Esophagus mucosa (tissue), 1 donor: ENCODE measurements at regions not wholly inside any gene's neighbourhood (a gene's known extent, or its start where the extent isn't known, plus 50 kb on each side); places are given as distances from the start of the nearest gene placed in this dataset.
A peak's percentile ranks its signal among the peaks of the same experiment; 100 is the strongest.

Experiments used
- ATAC-seq: fragments of 200-7000 bp; cut with Tn5 transposase; one replicate; pipeline ENCODE4 v1.9.1; 2020
- donor health status: DM: yes; HTN: yes; CAD: no.

- ATAC-seq: no peak
Measured at GRCh38 chr1:194297094-194297493, 1110.7 kb upstream of the B3GALT2 start.

GRCh38 chr1:194296201-194296600, 1109.8 kb upstream of the B3GALT2 start:
- no peak for ATAC-seq

- peak; percentile 78 for ATAC-seq
Measured at GRCh38 chr1:194295685-194296084, 1109.3 kb upstream of the B3GALT2 start.

DNA sequence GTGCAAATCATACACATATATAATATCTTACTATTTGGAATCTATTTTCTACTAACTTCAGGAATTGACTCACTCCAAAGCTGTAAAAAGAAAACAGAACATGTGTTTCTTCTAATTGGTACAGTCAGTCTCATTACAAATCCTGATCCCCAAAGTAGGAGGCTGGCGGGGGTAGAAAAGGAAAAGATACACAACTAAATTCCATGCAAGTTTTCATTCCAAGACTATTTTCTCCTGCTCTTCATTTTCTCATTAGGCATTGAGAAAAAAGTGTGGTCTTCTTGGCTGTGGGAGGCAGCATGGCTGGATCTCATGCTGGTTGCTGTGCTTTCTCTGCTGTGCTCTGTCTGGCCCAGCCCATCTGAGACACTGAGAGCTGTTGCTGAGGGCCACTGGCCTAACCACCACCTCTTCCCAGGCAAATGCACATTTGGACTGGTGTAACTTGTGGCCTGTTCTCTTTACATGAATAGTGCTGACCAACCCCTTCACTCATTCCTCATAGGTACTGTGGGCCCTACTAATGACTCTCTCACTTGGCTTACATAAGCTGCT, 1107.5 kb upstream of the B3GALT2 start:
- no peak for ATAC-seq

- no peak for ATAC-seq
Measured at GRCh38 chr1:194292966-194293365, 1106.6 kb upstream of the B3GALT2 start.

- ATAC-seq: peak; percentile 46
Measured at GRCh38 chr1:194289569-194290266, 1103.3 kb upstream of the B3GALT2 start.

GRCh38 chr1:194288238-194288637, 1101.8 kb upstream of the B3GALT2 start:
- no peak for ATAC-seq

- no peak for ATAC-seq
Measured at GRCh38 chr1:194281376-194281775, 1095.0 kb upstream of the B3GALT2 start.

DNA sequence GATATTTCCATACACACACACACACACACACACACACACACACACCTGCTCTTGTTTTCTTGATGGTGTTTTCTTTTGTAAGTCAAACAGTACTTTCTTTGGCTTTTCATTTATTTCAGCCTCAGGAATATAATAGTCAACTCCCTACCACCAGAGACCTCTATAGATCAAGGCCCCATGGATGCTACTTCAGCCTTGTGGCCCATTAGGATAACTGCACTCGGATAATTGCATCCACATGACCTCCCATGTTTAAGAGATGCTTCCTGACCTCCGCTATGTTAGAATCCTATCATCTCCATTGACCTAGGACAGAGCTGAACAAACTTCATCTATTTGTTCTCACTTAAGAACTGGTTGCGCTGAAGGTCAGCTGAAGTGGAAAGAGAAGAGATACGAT, 1094.0 kb upstream of the B3GALT2 start:
- ATAC-seq: no peak

GRCh38 chr1:194279975-194280374, 1093.6 kb upstream of the B3GALT2 start:
- no peak for ATAC-seq

- no peak for ATAC-seq
Measured at GRCh38 chr1:194277927-194278326, 1091.5 kb upstream of the B3GALT2 start.

DNA sequence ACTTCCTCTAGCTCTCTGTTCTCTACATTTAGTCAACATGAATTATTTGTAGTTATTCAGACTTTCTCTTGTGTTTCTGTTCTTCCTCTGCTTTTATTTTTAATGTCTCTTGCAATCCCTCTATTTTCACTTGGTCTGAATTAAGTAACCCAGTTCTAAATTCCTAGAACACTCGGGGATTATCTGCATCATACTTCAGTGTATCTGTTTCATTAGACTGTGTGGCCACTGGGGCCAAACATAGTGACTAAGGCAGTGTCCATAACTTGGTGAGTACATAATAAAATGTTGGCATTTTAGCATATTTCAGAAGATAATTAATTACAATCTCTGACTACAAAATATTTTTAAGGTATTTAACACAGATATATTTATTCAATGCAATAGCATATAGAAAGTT, 1087.2 kb upstream of the B3GALT2 start:
- ATAC-seq: no peak

DNA sequence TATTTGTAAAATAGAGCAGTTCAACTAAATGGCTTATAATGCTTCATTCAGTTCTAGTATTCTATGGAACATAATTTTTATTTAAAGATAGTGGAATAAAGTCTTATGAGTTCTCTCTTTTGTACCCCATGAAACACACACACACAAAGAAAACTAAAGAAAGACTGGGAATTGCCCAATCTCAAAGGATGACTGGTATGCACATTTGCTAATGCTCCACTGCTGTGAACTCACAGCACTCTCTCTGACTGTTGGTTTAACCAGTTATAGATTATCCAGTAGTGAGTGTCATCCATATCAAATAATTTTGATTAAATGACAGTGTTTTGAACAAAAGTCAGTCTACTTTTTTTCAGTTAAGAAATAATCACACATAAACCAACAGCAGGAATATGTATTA, 1082.4 kb upstream of the B3GALT2 start:
- no peak for ATAC-seq

DNA sequence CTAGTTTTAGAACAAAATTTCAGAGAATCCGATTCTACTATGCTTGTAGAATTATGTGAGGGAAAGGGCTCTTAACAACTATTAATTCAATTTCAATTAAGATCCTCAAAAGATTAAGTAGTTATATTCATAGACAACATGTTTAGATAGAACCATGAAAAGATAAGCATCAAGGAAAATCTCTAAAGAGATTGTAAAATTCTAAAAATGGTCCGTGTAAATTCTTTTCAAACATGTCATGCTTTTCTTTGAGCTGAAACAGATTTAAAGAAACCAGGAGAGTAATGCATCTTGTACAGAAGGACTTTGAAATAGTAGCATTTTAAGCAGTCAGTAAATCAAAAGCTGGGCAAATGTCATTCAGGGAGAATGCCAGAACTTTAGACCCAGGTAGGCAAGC, 1080.6 kb upstream of the B3GALT2 start:
- no peak for ATAC-seq

DNA sequence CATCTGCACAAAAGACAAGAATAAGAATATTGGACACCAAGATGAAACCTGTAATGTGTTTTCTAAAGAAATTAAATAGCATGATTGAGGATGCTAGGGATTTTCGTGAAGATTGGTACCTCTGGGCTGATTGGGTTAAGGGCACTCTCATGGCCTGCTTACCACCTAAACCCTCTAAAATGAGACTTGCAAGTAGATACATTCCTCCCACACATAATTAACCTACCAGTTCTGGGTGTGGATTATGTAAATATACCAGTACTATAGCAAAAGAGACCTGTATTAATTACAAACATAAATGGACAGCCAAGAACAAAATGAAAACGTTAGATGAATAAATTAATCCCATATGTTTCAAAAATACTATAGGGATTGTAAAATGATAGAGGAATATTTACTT, 1069.6 kb upstream of the B3GALT2 start:
- ATAC-seq: no peak

DNA sequence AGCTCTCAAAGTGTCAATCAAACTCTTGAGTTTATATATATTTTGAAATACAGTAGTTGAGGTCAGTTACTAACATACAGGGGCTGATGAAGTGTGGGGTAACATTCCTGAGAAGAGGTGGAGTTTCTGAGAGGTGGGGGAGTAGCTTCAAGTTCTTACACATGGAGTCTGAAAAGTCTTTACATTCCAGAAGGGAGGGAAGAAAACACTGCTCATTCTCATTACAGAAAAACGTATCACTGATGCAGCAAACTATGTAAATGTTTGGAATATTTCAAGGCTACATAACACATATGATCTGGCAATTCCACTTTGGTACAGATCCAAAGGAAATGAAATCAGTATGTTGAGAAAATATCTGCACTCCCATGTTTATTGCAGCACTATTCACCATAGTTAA, 1065.8 kb upstream of the B3GALT2 start:
- no peak for ATAC-seq

GRCh38 chr1:194241215-194241614, 1054.8 kb upstream of the B3GALT2 start:
- ATAC-seq: no peak

- no peak for ATAC-seq
Measured at GRCh38 chr1:194233069-194233468, 1046.7 kb upstream of the B3GALT2 start.

DNA sequence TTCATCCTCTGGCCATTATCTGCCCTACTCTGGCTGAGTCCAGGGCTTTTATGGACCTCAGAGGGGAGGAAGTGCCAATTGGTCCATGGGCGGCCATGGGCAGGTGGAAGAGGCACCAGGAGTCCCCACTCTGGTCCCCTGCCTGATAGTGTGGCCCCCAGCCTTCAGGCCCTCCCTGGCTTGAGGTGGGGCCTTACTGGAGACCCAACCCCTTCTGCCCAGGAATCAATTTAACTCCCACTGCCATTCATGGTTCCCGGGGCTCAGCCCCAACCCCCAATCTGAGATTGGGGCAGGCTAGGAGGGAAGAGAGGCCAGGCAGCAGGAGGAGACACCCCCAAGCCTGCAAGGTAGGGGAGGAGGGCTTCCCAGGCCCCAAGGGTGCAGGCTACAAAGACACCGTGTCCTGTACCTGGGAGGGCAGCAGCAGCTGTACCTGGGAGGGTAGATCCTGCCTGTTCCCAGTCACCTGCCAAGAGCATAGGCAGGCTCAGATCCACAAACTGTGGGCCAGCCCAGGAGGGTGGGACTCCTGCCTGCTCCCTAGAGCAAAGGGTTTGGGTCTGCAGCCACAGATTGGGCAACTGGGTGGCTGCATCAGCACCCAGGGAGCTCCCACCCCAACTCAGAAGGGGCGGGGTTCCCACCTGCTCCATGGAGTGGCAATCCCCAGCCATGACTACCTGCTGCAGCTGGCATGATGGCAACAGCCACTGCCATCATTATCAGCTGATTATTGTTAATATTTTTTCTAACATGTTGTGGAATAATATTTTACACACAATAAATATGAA, 1044.1 kb upstream of the B3GALT2 start:
- ATAC-seq: no peak

DNA sequence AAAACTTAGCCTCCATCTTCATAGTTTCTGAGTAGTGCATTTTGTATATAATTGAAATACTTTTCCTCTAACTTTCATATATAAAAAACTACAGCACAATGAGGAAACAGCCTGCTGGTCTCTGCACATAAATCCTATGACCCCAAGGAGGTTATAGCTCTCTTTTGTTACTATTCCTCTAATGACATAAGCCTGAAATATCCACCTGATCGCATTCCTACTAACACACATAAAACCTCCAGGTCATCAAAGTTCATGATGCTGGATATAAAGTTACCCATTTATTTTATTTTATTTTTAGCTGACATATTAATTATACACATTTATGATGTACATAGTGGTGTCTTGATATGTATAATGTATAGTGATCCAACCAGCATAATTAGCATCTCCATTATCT, 1042.0 kb upstream of the B3GALT2 start:
- no peak for ATAC-seq

- no peak for ATAC-seq
Measured at GRCh38 chr1:194227161-194227560, 1040.7 kb upstream of the B3GALT2 start.

DNA sequence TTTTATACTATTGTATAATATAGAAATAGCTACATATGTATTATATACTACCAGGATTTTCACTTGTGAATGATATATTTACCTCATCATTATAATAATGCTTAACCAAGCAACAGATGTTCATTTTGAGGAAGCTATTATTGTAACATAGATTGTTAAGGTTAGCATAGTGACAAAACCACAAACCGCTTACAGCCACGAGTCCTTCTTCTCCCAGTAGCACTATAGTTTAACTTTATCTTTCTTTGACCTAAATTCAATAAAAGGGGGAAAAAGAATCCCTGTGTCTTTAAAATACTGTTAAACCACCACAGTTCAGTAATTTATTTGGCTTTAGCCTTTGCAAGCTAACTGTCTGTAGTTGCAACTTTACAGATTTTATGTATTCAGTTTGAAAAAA, 1039.4 kb upstream of the B3GALT2 start:
- ATAC-seq: no peak

DNA sequence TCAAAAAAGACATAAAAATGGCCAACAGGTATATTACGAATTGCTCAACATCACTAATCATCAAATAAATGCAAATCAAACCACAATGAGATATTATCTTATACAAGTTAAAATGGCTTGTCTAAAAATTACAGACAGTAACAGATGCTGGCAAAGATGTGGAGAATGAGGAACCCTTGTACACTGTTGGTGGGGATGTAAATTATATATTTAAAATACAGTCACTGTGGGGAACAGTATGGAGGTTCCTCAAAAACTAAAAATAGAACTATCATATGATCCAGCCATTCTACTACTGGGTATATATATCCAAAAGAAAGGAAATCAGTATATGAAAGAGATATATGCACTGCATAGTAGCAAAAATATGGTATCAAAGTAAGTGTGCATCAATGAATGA, 1037.2 kb upstream of the B3GALT2 start:
- ATAC-seq: no peak

- ATAC-seq: no peak
Measured at GRCh38 chr1:194215448-194215847, 1029.0 kb upstream of the B3GALT2 start.
